SK-N-SH (cell line): ENCODE measurements at regions not wholly inside any gene's neighbourhood (a gene's known extent, or its start where the extent isn't known, plus 50 kb on each side); places are given as distances from the start of the nearest gene placed in this dataset.

Experiments used
- CTCF ChIA-PET: fragments of 300-600, 350-600 bp; formaldehyde crosslinking; extraction: SDS; loops from one replicate; lab custom pipeline; 2021; lab: Yijun Ruan, JAX
- POLR2A ChIA-PET: fragments of 350-600 bp; sonication (Branson Sonifier 250); formaldehyde crosslinking; extraction: SDS; loops from one replicate; lab custom pipeline; 2020; ENCODE audit warnings: antibody characterized with exemption, inconsistent platforms; lab: Yijun Ruan, JAX
- DNase-seq: peaks from one replicate; pipeline ENCODE4 v3.0.0; 2012
- H2AFZ ChIP-seq: fragments of 200-600 bp; sonication (generic); 2 replicates; pipeline ENCODE4 v1.8.1; 2016; ENCODE audit warnings: antibody characterized with exemption, mild to moderate bottlenecking, low read depth
- H3F3A ChIP-seq: fragments of 200-600 bp; sonication (generic); replicated peaks from 2 replicates; pipeline ENCODE3; 2016; ENCODE audit warnings: antibody characterized with exemption, mild to moderate bottlenecking; ENCODE audit not compliant: insufficient read depth
- H3K27ac ChIP-seq, 2 experiments: fragments of 200-500 bp in 1 of 2; fragments of 200-600 bp in 1 of 2; sonication (Bioruptor generic) in 1 of 2; sonication (generic), shearing (Covaris generic) in 1 of 2; 2 replicates each; pipeline versions ENCODE4 v1.5.1 to v1.6.1; 2014 to 2016; ENCODE audit warnings: low read depth in 2 of 2, inconsistent platforms in 1 of 2, low read length in 1 of 2, mild to moderate bottlenecking in 1 of 2, mixed read lengths in 1 of 2
- H3K27me3 ChIP-seq: fragments of 200-600 bp; sonication (generic), shearing (Covaris generic); 2 replicates; pipeline ENCODE4 v1.6.1; 2016; ENCODE audit warnings: mixed run types; ENCODE audit not compliant: insufficient read depth
- H3K36me3 ChIP-seq, 2 experiments: fragments of 200-500 bp in 1 of 2; fragments of 200-600 bp in 1 of 2; sonication (Bioruptor generic) in 1 of 2; sonication (generic) in 1 of 2; replicated peaks in 1 of 2; 2 replicates each; pipeline versions ENCODE3 to v1.5.1; 2014 to 2016; ENCODE audit warnings: low read length in 1 of 2, mild to moderate bottlenecking in 1 of 2; ENCODE audit not compliant: insufficient read depth in 2 of 2, control insufficient read depth in 1 of 2
- H3K4me1 ChIP-seq, 2 experiments: fragments of 200-500 bp in 1 of 2; fragments of 200-600 bp in 1 of 2; sonication (Bioruptor generic) in 1 of 2; sonication (generic), shearing (Covaris generic) in 1 of 2; 2 replicates each; pipeline versions ENCODE4 v1.5.1 to v1.6.1; 2014 to 2016; ENCODE audit warnings: low read depth in 1 of 2, low read length in 1 of 2, mixed run types in 1 of 2; ENCODE audit not compliant: insufficient read depth in 2 of 2, control insufficient read depth in 1 of 2
- H3K4me2 ChIP-seq: fragments of 200-600 bp; sonication (generic), shearing (Covaris generic); 2 replicates; pipeline ENCODE4 v1.6.1; 2017; ENCODE audit warnings: mixed run types
- H3K4me3 ChIP-seq, 2 experiments: fragments of 200-500 bp in 1 of 2; fragments of 200-600 bp in 1 of 2; sonication (Bioruptor generic) in 1 of 2; sonication (generic), shearing (Covaris generic) in 1 of 2; 2 replicates each; pipeline versions ENCODE4 v1.5.1 to v1.8.1; 2014 to 2016; ENCODE audit warnings: low read depth in 2 of 2, inconsistent platforms in 1 of 2, low read length in 1 of 2, mild to moderate bottlenecking in 1 of 2, mixed read lengths in 1 of 2, moderate library complexity in 1 of 2
- H3K79me2 ChIP-seq: fragments of 200-600 bp; sonication (generic); 2 replicates; pipeline ENCODE4 v1.8.1; 2017; ENCODE audit warnings: mild to moderate bottlenecking; ENCODE audit not compliant: insufficient read depth
- H3K9ac ChIP-seq: fragments of 200-600 bp; sonication (generic); 2 replicates; pipeline ENCODE4 v1.6.1; 2017; ENCODE audit warnings: mixed run types
- H3K9me2 ChIP-seq: fragments of 200-600 bp; sonication (generic); 2 replicates; pipeline ENCODE4 v1.6.1; 2017; ENCODE audit warnings: mixed run types
- H3K9me3 ChIP-seq: fragments of 200-600 bp; sonication (generic); 2 replicates; pipeline ENCODE4 v1.6.1; 2017; ENCODE audit warnings: mixed run types, mild to moderate bottlenecking, moderate library complexity
- H4K20me1 ChIP-seq: fragments of 200-600 bp; sonication (generic); 2 replicates; pipeline ENCODE4 v1.6.1; 2017; ENCODE audit warnings: mild to moderate bottlenecking, mixed run types; ENCODE audit not compliant: insufficient read depth
- FOSL2 ChIP-seq: IDR thresholded peaks from 2 replicates; pipeline ENCODE4 v1.4.0; 2012; ENCODE audit warnings: low read depth, mild to moderate bottlenecking, moderate library complexity, borderline replicate concordance
- FOXM1 ChIP-seq: IDR thresholded peaks from 2 replicates; pipeline ENCODE4 v1.4.0; 2012; ENCODE audit warnings: low read depth, mild to moderate bottlenecking
- GABPA ChIP-seq: IDR thresholded peaks from 2 replicates; pipeline ENCODE4 v1.4.0; 2012; ENCODE audit warnings: low read depth, mild to moderate bottlenecking
- MEF2A ChIP-seq: IDR thresholded peaks from 2 replicates; pipeline ENCODE4 v1.4.0; 2012; ENCODE audit warnings: low read depth, borderline replicate concordance
- NFIC ChIP-seq: IDR thresholded peaks from 2 replicates; pipeline ENCODE4 v1.4.0; 2012; ENCODE audit warnings: borderline replicate concordance
- RCOR1 ChIP-seq: fragments of 150-350 bp; IDR thresholded peaks from 2 replicates; pipeline ENCODE4 v1.6.1; 2017; ENCODE audit warnings: antibody characterized with exemption, low read length
- WGBS: methylation state at CpG from one replicate; pipeline ENCODE4 v1.1.6; 2017; ENCODE audit warnings: low lambda C conversion rate; 5-methylcytosine and 5-hydroxymethylcytosine counted together
- TF ChIP-seq, protein P1 (sequence below): IDR thresholded peaks from 2 replicates; pipeline ENCODE4; 2012
- TF ChIP-seq, protein P2 (sequence below): IDR thresholded peaks from 2 replicates; pipeline ENCODE4 v1.6.1; 2012; ENCODE audit warnings: mild to moderate bottlenecking, low read depth, low read length, moderate library complexity
- TF ChIP-seq, protein P3 (sequence below): IDR thresholded peaks from 2 replicates; pipeline ENCODE4 v1.4.0; 2012; ENCODE audit warnings: low read depth, borderline replicate concordance

DNA sequence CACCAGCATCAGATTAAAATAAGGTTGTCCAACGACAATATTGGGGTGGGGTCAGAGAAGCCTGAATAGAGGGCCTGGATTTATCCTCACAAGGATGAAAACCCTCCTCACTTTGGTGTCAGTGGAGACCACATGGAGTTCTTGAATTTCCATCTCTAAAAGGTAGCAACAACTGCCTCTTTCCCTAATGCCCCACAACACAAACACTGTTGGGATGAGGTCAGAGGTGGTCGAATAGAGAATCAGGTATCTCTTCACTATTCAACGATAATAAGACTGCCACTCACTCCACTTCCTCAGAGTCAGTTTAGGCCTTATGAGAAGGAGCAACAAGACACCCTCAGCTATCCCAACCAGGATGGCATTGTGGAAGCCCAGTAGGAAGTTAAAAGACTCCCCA, 596.1 kb downstream of the HTR1B start:
- H3K4me1 ChIP-seq: no peaks in the 10 kb centered on the region
- peaks cover 7% of the 10 kb centered on the region for H3F3A ChIP-seq
- H3K4me3 ChIP-seq: no peak overlapping the region
- no peaks in the 10 kb centered on the region for H4K20me1 ChIP-seq
- ChIA-PET CTCF (interaction anchor here (0.7 kb wide), 1 partner anchor 28 kb away, joined by 3 read pairs; no protein-coding TSS in a partner anchor), POLR2A (no interaction called here)
- no peak overlapping the region for H3K9ac ChIP-seq
- no peak overlapping the region for H3K27ac ChIP-seq
- WGBS: 5% methylated on average over 3 of the region's 3 CpGs
- no peak overlapping the region for H3K4me2 ChIP-seq
- no peaks in the 10 kb centered on the region for H3K9me2 ChIP-seq
- no peaks in the 10 kb centered on the region; the same call in 1 of the 2 replicates for H3K9me3 ChIP-seq
- no peaks in the 10 kb centered on the region for H3K79me2 ChIP-seq
- peaks cover 0 to 5% of the 10 kb centered on the region in 2 experiments for H3K36me3 ChIP-seq
- H2AFZ ChIP-seq: no peak overlapping the region
- no peak for DNase-seq
- TF ChIP-seq GABPA: no peak
- TF ChIP-seq NFIC: no peak
- TF ChIP-seq, protein P1, sequence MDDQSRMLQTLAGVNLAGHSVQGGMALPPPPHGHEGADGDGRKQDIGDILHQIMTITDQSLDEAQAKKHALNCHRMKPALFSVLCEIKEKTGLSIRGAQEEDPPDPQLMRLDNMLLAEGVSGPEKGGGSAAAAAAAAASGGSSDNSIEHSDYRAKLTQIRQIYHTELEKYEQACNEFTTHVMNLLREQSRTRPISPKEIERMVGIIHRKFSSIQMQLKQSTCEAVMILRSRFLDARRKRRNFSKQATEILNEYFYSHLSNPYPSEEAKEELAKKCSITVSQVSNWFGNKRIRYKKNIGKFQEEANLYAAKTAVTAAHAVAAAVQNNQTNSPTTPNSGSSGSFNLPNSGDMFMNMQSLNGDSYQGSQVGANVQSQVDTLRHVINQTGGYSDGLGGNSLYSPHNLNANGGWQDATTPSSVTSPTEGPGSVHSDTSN: no peak
- TF ChIP-seq, protein P2, sequence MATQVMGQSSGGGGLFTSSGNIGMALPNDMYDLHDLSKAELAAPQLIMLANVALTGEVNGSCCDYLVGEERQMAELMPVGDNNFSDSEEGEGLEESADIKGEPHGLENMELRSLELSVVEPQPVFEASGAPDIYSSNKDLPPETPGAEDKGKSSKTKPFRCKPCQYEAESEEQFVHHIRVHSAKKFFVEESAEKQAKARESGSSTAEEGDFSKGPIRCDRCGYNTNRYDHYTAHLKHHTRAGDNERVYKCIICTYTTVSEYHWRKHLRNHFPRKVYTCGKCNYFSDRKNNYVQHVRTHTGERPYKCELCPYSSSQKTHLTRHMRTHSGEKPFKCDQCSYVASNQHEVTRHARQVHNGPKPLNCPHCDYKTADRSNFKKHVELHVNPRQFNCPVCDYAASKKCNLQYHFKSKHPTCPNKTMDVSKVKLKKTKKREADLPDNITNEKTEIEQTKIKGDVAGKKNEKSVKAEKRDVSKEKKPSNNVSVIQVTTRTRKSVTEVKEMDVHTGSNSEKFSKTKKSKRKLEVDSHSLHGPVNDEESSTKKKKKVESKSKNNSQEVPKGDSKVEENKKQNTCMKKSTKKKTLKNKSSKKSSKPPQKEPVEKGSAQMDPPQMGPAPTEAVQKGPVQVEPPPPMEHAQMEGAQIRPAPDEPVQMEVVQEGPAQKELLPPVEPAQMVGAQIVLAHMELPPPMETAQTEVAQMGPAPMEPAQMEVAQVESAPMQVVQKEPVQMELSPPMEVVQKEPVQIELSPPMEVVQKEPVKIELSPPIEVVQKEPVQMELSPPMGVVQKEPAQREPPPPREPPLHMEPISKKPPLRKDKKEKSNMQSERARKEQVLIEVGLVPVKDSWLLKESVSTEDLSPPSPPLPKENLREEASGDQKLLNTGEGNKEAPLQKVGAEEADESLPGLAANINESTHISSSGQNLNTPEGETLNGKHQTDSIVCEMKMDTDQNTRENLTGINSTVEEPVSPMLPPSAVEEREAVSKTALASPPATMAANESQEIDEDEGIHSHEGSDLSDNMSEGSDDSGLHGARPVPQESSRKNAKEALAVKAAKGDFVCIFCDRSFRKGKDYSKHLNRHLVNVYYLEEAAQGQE: no peak
- TF ChIP-seq MEF2A: no peak
- TF ChIP-seq FOXM1: no peak
- TF ChIP-seq RCOR1: no peak
- TF ChIP-seq FOSL2: no peak
- TF ChIP-seq, all 33 proteins: peak for 0
- no peaks in the 10 kb centered on the region; the same call in 1 of the 2 replicates for H3K27me3 ChIP-seq

DNA sequence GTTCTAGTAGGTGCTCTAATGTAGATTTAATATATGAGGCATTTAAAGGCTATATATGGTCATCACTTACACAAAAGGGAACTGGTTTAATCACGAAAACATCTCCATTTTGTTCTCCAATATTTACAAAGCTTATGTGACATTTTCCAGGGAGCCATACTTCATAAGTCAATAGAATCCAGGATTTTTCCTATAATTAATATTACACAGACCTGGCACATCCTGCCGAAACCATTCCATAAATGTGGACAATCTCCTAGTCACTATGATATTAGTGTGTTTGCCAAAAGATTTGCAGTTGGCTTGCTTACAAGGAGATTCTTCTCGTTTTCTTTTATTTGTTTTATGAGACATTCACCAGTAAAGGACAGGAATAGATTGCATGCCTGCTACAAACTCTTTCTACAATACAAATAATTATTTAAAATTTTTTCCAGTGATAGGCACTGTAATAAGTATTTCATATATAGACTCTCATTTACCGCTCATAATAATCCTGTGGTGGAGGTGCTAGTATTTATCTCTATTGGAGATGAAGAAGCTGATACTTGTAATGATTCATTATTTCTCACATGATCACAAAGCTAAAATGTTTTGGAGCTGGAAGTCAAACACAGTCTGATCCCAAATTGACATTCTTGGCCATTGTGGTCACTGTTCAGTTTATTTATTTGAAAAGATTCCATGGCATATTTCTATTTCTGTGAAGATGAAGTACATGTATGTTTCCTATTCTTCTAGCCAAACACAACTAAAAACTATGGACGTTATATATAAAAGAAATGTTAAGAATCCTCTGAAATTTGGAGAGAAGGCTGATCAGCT, 597.0 kb downstream of the HTR1B start:
- ChIA-PET CTCF (no interaction called here), POLR2A (no interaction called here)
- Histone ChIP-seq H3K4me3 (no peak overlapping the region), H3K4me1 (no peaks in the 10 kb centered on the region), H3K9ac (no peak overlapping the region), H3F3A (peaks cover 7% of the 10 kb centered on the region), H3K4me2 (no peak overlapping the region), H3K79me2 (no peaks in the 10 kb centered on the region), H3K9me2 (no peaks in the 10 kb centered on the region), H3K36me3 (peaks cover 0 to 5% of the 10 kb centered on the region in 2 experiments), H3K27me3 (no peaks in the 10 kb centered on the region; the same call in 1 of the 2 replicates), H4K20me1 (no peaks in the 10 kb centered on the region), H3K27ac (0 out of 4 replicates have a peak overlapping the region, but pooled peaks of 1 of the 2 experiments have one; percentile 9), H2AFZ (0 out of 2 replicates have a peak overlapping the region, but pooled peaks have one; percentile 23), H3K9me3 (no peaks in the 10 kb centered on the region; the same call in 1 of the 2 replicates)
- TF ChIP-seq, protein P3, sequence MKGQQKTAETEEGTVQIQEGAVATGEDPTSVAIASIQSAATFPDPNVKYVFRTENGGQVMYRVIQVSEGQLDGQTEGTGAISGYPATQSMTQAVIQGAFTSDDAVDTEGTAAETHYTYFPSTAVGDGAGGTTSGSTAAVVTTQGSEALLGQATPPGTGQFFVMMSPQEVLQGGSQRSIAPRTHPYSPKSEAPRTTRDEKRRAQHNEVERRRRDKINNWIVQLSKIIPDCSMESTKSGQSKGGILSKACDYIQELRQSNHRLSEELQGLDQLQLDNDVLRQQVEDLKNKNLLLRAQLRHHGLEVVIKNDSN: no peak
- no peak for TF ChIP-seq GABPA
- no peak for DNase-seq
- 3% methylated on average over 5 of the region's 5 CpGs for WGBS
